Gastrocnemius medialis (tissue), 4 donors: ENCODE measurements at regions not wholly inside any gene's neighbourhood (a gene's known extent, or its start where the extent isn't known, plus 50 kb on each side); places are given as distances from the start of the nearest gene placed in this dataset.

ENCODE experiments used
- CTCF ChIP-seq, 5 experiments: fragments of 450-650 bp in 3 of 5; fragments of 200-600 bp in 2 of 5; sonication (generic) in 2 of 5; IDR thresholded peaks in 4 of 5; conservative IDR thresholded peaks in 1 of 5; 1 replicate in 4 of 5; 2 replicates in 1 of 5; pipeline ENCODE4 v1.5.1; 2016 to 2019; ENCODE audit warnings: antibody characterized with exemption in 5 of 5, mild to moderate bottlenecking in 3 of 5, moderate library complexity in 3 of 5
- POLR2A ChIP-seq, 2 donors: fragments of 450-650 bp; IDR thresholded peaks; one replicate each; pipeline ENCODE4 v1.6.1; 2017; ENCODE audit warnings: antibody characterized with exemption in 2 of 2, mild to moderate bottlenecking in 2 of 2, moderate library complexity in 2 of 2

- TF ChIP-seq CTCF (IDR thresholded peaks at IDR 0.05 in 4 of 5, conservative IDR thresholded peaks at IDR 0.05 in 1 of 5) (no peak), POLR2A (IDR thresholded peaks at IDR 0.05) (no peak)
These were observed 130.2 kb upstream of the SGO1 start for GRCh38 chr3:20316238-20316637.
